HL-60/S4 treated with retinoic acid at 250 ng/mL for 4 days and 3 days (cell line): ENCODE measurements at regions not wholly inside any gene's neighbourhood (a gene's known extent, or its start where the extent isn't known, plus 50 kb on each side); places are given as distances from the start of the nearest gene placed in this dataset.

Experiments
- in situ Hi-C: fragments of 300-500 bp; cut with MboI; formaldehyde crosslinking; loops from 2 replicates; pipeline ENCODE4 v1.7.0; 2022; ENCODE audit warnings: low sequenced_read_pairs

GRCh38 chr6:44559486-44560270 lies 172.2 kb downstream of the CDC5L start:
- in situ Hi-C loops, result no loop called here

- in situ Hi-C loops, result no loop called here
Observed at GRCh38 chr6:44560458-44561059, 173.1 kb downstream of the CDC5L start.

- in situ Hi-C loops, result no loop called here
Observed at GRCh38 chr6:44561060-44561623, 173.6 kb downstream of the CDC5L start.

- in situ Hi-C loops, result no loop called here
Observed at GRCh38 chr6:44561832-44562665, 174.5 kb downstream of the CDC5L start.

GRCh38 chr6:44563397-44563796 lies 175.9 kb downstream of the CDC5L start:
- in situ Hi-C loops, result no loop called here

GRCh38 chr6:44564906-44565524 lies 177.5 kb downstream of the CDC5L start:
- in situ Hi-C loops, result no loop called here

- in situ Hi-C loops, result no loop called here
Observed at GRCh38 chr6:44567406-44567805, 179.9 kb downstream of the CDC5L start.

GRCh38 chr6:44569131-44569530 lies 181.6 kb downstream of the CDC5L start:
- in situ Hi-C loops, result no loop called here

GRCh38 chr6:44569931-44570385 lies 182.5 kb downstream of the CDC5L start:
- in situ Hi-C loops, result no loop called here

GRCh38 chr6:44571510-44571909 lies 184.0 kb downstream of the CDC5L start:
- in situ Hi-C loops, result no loop called here

- in situ Hi-C loops, result no loop called here
Observed at GRCh38 chr6:44572346-44572745, 184.8 kb downstream of the CDC5L start.

- in situ Hi-C loops, result no loop called here
Observed at GRCh38 chr6:44575644-44576043, 188.1 kb downstream of the CDC5L start.

- in situ Hi-C loops, result no loop called here
Observed at GRCh38 chr6:44576132-44576631, 188.7 kb downstream of the CDC5L start.

- in situ Hi-C loops, result no loop called here
Observed at GRCh38 chr6:44580901-44581300, 193.4 kb downstream of the CDC5L start.

GRCh38 chr6:44582930-44583329 lies 195.4 kb downstream of the CDC5L start:
- in situ Hi-C loops, result no loop called here

GRCh38 chr6:44590471-44590870 lies 203.0 kb downstream of the CDC5L start:
- in situ Hi-C loops, result no loop called here

- in situ Hi-C loops, result no loop called here
Observed at GRCh38 chr6:44593539-44593944, 206.0 kb downstream of the CDC5L start.

- in situ Hi-C loops, result no loop called here
Observed at GRCh38 chr6:44594481-44594880, 207.0 kb downstream of the CDC5L start.

GRCh38 chr6:44598679-44599078 lies 211.2 kb downstream of the CDC5L start:
- in situ Hi-C loops, result no loop called here

- in situ Hi-C loops, result no loop called here
Observed at GRCh38 chr6:44599672-44600071, 212.2 kb downstream of the CDC5L start.
